ENCODE measurements at regions not wholly inside any gene's neighbourhood (a gene's known extent, or its start where the extent isn't known, plus 50 kb on each side); places are given as distances from the start of the nearest gene placed in this dataset.

- H3K27me3 ChIP-seq (replicated peaks in 1 of 4; ENCODE audit: control insufficient read depth in 3 of 4, extremely low read depth in 1 of 4, insufficient read depth in 3 of 4, low read length in 3 of 4): no peaks in the 10 kb centered on the region
- no peak overlapping the region for H3K4me2 ChIP-seq (ENCODE audit: insufficient read depth in 1 of 2, low read depth in 2 of 2, low read length in 2 of 2)
- H3K9ac ChIP-seq (replicated peaks in 1 of 4; ENCODE audit: extremely low read depth in 1 of 4, low read depth in 3 of 4, low read length in 3 of 4): no peak overlapping the region
- H2BK120ac ChIP-seq (replicated peaks; ENCODE audit: low read depth, low read length): no peak overlapping the region
- no peaks in the 10 kb centered on the region for H3K9me3 ChIP-seq (ENCODE audit: insufficient read depth in 2 of 2, low read depth in 1 of 2, low read length in 1 of 2)
- H3K36me3 ChIP-seq (ENCODE audit: control insufficient read depth in 2 of 4, insufficient read depth in 4 of 4, low read length in 3 of 4): no peaks in the 10 kb centered on the region
- no peak for FAIRE-seq
- no peak overlapping the region for H3K23ac ChIP-seq (ENCODE audit: insufficient read length)
- H3K79me2 ChIP-seq (ENCODE audit: control insufficient read depth in 1 of 2, insufficient read depth in 2 of 2, low read length in 2 of 2): no peaks in the 10 kb centered on the region
- no peak overlapping the region for H3K56ac ChIP-seq (replicated peaks; ENCODE audit: insufficient read length, low read depth, low read length)
- no peak overlapping the region for H2AFZ ChIP-seq (ENCODE audit: low read length)
- no peaks in the 10 kb centered on the region; a peak in 1 of 7 replicates for H3K4me1 ChIP-seq (replicated peaks in 1 of 4; ENCODE audit: control insufficient read depth in 3 of 4, insufficient read depth in 4 of 4, low read length in 3 of 4)
- no peaks in the 10 kb centered on the region for H4K20me1 ChIP-seq (replicated peaks in 1 of 2; ENCODE audit: control insufficient read depth in 1 of 2, insufficient read depth in 2 of 2, low read length in 2 of 2)
- no peak overlapping the region for H3K18ac ChIP-seq (ENCODE audit: extremely low read depth, low read length)
- H3K4ac ChIP-seq (replicated peaks; ENCODE audit: insufficient read length, low read depth, low read length): no peak overlapping the region
- H3K23me2 ChIP-seq (ENCODE audit: low read depth, low read length): no peaks in the 10 kb centered on the region
- no peak overlapping the region for H2AK5ac ChIP-seq (ENCODE audit: low read depth, low read length)
- ChIA-PET POLR2A (ENCODE audit: partially characterized antibody) (no interaction called here), CTCF (ENCODE audit: partially characterized antibody) (interaction anchor here (0.6 kb wide), 1 partner anchor 1822 kb away, joined by 3 read pairs; no protein-coding TSS in a partner anchor)
- H3K4me3 ChIP-seq (ENCODE audit: extremely low read depth in 1 of 4, insufficient read depth in 2 of 4, low read depth in 3 of 4, low read length in 4 of 4): no peak overlapping the region
- no peak for DNase-seq (ENCODE audit: low read depth in 1 of 2, low spot score in 2 of 2)
- H2BK12ac ChIP-seq (ENCODE audit: low read depth, low read length): no peak overlapping the region
- H3K14ac ChIP-seq (ENCODE audit: insufficient read length): no peak overlapping the region
- H4K8ac ChIP-seq (ENCODE audit: extremely low read depth, insufficient read depth, low read length): no peak overlapping the region
- no peak for TF ChIP-seq MAFK (IDR thresholded peaks at IDR 0.05; ENCODE audit: low read depth, low read length)
- no peak overlapping the region for H3K27ac ChIP-seq (ENCODE audit: low read depth, low read length)
- H4K91ac ChIP-seq (replicated peaks; ENCODE audit: insufficient read length, low read length): no peak overlapping the region
- 84% methylated on average over 3 of the region's 3 CpGs; no CpG with 5 or more reads in 1 of the 2 experiments for WGBS, 2 experiments (ENCODE audit: extremely low coverage in 1 of 2, insufficient coverage in 1 of 2, insufficient read length in 1 of 2, insufficient replicate concordance in 2 of 2, low coverage in 1 of 2, low lambda C conversion rate in 2 of 2, missing lambda C conversion rate in 1 of 2)
- no peaks in the 10 kb centered on the region for H3K79me1 ChIP-seq (ENCODE audit: low read depth, low read length)
- H4K5ac ChIP-seq (ENCODE audit: insufficient read length, low read depth, low read length): no peak overlapping the region
- H2BK5ac ChIP-seq (ENCODE audit: low read depth, low read length): no peak overlapping the region
- H2BK15ac ChIP-seq (ENCODE audit: low read length): no peak overlapping the region
- no peak overlapping the region for H2BK20ac ChIP-seq (ENCODE audit: low read length)
Observed at GRCh38 chr20:10990625-10991382, 317.0 kb upstream of the JAG1 start.

Data from H1 (cell line).